ENCODE measurements at regions not wholly inside any gene's neighbourhood (a gene's known extent, or its start where the extent isn't known, plus 50 kb on each side); places are given as distances from the start of the nearest gene placed in this dataset.
A peak's percentile ranks its signal among the peaks of the same experiment; 100 is the strongest.
"Not testable (repeated sequence)": the region's sequence is repeated elsewhere in the genome, so short reads cannot be mapped to it uniquely, and the experiment has no call there.

GRCh38 chr20:5674176-5674660 lies 63.4 kb upstream of the GPCPD1 start:
- intact Hi-C loops (cut with micrococcal nuclease), result loop anchor here (1.0 kb wide), 4 partner anchors 40 to 170 kb away; no protein-coding TSS in a partner anchor
- no peak overlapping the region for H3K4me3 Mint-ChIP-seq
- no peak for DNase-seq (ENCODE audit: low spot score)

DNA sequence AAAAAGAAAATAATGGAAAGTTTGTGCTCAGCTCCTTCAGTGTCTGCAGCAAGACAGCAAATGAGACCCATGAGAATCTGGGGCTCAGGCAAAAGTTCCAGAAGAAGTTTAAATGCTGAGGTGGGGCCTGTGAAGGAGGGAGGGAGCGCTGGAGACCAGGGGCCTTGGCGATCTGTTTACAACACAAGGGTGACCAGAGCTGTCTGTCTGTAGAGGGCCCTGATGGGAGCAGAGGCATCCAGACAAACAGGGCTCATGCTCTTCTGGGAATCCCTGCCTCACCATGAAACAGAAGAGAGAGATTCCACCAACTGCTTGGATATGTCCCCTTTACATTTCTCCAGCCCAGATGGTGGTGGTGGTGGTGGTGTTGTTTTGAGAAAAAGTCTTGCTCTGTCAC lies 60.1 kb upstream of the GPCPD1 start:
- H3K4me3 Mint-ChIP-seq, result no peak overlapping the region
- no peaks in the 10 kb centered on the region for H3K9me3 Mint-ChIP-seq
- peaks cover 7% of the 10 kb centered on the region for H3K4me1 Mint-ChIP-seq (ENCODE audit: low read depth)
- intact Hi-C loops (cut with micrococcal nuclease), result no loop called here
- no peaks in the 10 kb centered on the region for H3K36me3 Mint-ChIP-seq (ENCODE audit: low read depth)
- no peak for DNase-seq (ENCODE audit: low spot score)
- H3K27ac Mint-ChIP-seq, result no peak overlapping the region
- peaks cover 1% of the 10 kb centered on the region for H3K27me3 Mint-ChIP-seq (ENCODE audit: insufficient read depth)

More at GRCh38 chr20:5674176-5674660, 63.4 kb upstream of the GPCPD1 start:
- H3K27ac Mint-ChIP-seq, result peak overlapping the region; percentile 5
- H3K9me3 Mint-ChIP-seq, result no peaks in the 10 kb centered on the region
- peaks cover under 1% of the 10 kb centered on the region for H3K27me3 Mint-ChIP-seq (ENCODE audit: insufficient read depth)
- H3K36me3 Mint-ChIP-seq (ENCODE audit: low read depth), result no peaks in the 10 kb centered on the region
- H3K4me1 Mint-ChIP-seq (ENCODE audit: low read depth), result peaks cover 7% of the 10 kb centered on the region

DNA sequence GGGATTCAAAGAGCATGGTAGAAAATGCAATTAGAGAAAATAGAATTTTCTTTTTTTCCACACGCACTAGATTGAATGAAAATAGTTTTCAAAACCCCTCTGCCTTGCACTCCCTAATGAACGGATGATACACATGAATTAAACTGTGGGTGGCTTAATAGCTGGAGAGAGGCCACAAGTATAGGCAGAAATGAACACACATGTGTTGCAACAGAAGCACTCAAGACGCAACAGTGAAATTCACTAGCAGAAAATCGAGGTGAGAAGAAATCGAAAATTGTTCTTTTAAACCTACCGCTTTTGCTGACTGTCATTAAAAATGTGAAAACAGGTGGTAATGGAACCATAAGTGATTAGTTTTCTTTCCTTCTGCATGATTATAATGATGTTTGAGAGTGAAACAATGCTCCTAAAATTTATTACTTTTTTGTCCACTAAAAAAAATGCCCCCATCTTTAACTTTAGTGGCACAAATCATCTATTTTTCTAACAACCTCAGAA lies 59.3 kb upstream of the GPCPD1 start:
- Mint-ChIP-seq H3K4me3 (no peak overlapping the region), H3K4me1 (ENCODE audit: low read depth) (peaks cover 7% of the 10 kb centered on the region)
- intact Hi-C loops (cut with micrococcal nuclease), result no loop called here

DNA sequence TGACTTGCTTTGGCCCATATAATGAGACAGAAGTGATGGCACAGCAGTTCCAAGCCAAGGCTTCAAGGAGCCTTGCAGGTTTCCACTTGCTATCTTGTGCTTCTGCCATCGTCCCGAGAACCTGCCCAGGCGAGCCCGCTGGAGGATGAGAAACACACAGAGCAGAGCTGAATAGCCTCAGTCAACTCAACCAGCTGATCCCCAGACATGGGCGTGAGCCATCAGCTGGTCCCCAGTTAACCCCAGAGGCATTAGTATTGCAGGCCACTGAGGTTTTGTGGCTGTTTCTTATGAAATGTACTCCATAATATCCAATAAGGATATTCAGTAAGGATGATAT lies 57.7 kb upstream of the GPCPD1 start:
- intact Hi-C loops (cut with micrococcal nuclease), result no loop called here
- Mint-ChIP-seq H3K4me3 (no peak overlapping the region), H3K27ac (no peak overlapping the region), H3K27me3 (ENCODE audit: insufficient read depth) (peaks cover 1% of the 10 kb centered on the region), H3K36me3 (ENCODE audit: low read depth) (no peaks in the 10 kb centered on the region), H3K4me1 (ENCODE audit: low read depth) (no peaks in the 10 kb centered on the region), H3K9me3 (no peaks in the 10 kb centered on the region)
- no peak for DNase-seq (ENCODE audit: low spot score)

More for the DNA sequence above, 59.3 kb upstream of the GPCPD1 start:
- Mint-ChIP-seq H3K9me3 (no peaks in the 10 kb centered on the region), H3K27ac (no peak overlapping the region), H3K27me3 (ENCODE audit: insufficient read depth) (peaks cover 1% of the 10 kb centered on the region), H3K36me3 (ENCODE audit: low read depth) (no peaks in the 10 kb centered on the region)
- no peak for DNase-seq (ENCODE audit: low spot score)

DNA sequence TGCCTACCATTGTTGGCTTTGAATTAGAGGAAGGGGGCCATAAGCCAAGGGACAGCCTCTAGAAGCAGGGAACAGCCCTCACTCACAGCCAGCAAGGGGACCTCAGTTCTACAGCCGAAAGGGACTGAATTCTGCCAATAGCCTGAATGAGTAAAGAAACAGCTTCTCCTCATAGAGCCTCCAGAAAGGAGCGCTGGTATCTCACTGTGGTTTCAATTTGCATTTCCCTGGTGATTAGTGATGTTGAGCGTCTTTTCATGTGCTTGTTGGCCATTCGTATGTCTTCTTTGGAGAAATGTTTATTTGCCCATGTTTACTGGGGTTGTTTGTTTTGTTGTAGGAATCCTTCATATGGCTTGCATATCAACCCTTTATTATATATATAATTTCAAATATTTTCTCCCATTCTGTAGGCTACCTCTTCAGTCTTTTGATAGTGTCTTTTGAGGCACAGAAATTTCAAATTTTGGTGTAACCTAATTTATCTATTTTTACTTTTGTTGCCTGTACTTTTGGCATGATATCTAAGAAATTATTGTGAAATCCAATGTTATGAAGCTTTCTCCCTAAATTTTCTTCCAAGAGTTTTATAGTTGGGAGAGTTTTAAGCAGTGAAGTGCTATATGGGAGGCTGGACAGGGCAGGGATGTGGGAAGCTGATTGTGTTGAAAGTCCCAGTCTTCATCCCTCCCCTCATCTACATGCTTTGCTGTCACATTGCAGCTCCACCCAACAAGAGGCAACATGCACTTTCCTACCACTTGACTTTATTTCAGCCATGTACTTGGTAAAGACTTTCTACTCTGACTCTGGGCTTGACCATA lies 57.1 kb upstream of the GPCPD1 start:
- Mint-ChIP-seq H3K4me1 (ENCODE audit: low read depth) (no peaks in the 10 kb centered on the region), H3K4me3 (no peak overlapping the region), H3K36me3 (ENCODE audit: low read depth) (no peaks in the 10 kb centered on the region), H3K27me3 (ENCODE audit: insufficient read depth) (peaks cover 1% of the 10 kb centered on the region), H3K27ac (no peak overlapping the region), H3K9me3 (no peaks in the 10 kb centered on the region)
- intact Hi-C loops (cut with micrococcal nuclease), result no loop called here
- no peak for DNase-seq (ENCODE audit: low spot score)

GRCh38 chr20:5665417-5665816 lies 54.6 kb upstream of the GPCPD1 start:
- intact Hi-C loops (cut with micrococcal nuclease), result no loop called here
- no peak for DNase-seq (ENCODE audit: low spot score)
- H3K4me3 Mint-ChIP-seq, result no peak overlapping the region
- no peak overlapping the region for H3K27ac Mint-ChIP-seq
- peaks cover 1% of the 10 kb centered on the region for H3K27me3 Mint-ChIP-seq (ENCODE audit: insufficient read depth)
- no peaks in the 10 kb centered on the region for H3K4me1 Mint-ChIP-seq (ENCODE audit: low read depth)
- no peaks in the 10 kb centered on the region for H3K9me3 Mint-ChIP-seq
- H3K36me3 Mint-ChIP-seq (ENCODE audit: low read depth), result no peaks in the 10 kb centered on the region

- Mint-ChIP-seq H3K9me3 (no peaks in the 10 kb centered on the region), H3K27me3 (ENCODE audit: insufficient read depth) (no peaks in the 10 kb centered on the region), H3K4me1 (ENCODE audit: low read depth) (peaks cover 8% of the 10 kb centered on the region), H3K27ac (no peak overlapping the region), H3K36me3 (ENCODE audit: low read depth) (no peaks in the 10 kb centered on the region), H3K4me3 (no peak overlapping the region)
- intact Hi-C loops (cut with micrococcal nuclease), result no loop called here
- DNase-seq (ENCODE audit: low spot score), result no peak
These were observed 52.6 kb upstream of the GPCPD1 start for GRCh38 chr20:5663396-5663795.

DNA sequence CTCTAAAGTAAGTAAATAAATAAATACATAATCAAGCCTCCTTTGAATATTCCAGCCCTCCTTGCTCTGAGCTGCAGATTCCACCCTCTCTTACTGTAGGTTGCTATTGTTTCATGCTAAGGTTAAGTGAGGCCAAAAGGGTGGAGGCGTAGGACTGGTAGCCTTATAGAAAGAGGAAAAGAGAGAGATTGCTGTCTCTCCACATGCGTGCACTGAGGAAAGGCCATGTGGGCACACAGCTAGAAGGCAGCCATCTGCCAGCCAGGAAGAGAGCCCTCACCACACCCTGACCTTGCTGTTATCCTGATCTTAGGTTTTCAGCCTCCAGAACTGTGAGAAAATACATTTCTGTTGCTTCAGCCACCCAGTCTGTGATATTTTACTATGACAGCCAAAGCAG lies 52.0 kb upstream of the GPCPD1 start:
- Mint-ChIP-seq H3K27ac (no peak overlapping the region), H3K9me3 (no peaks in the 10 kb centered on the region), H3K27me3 (ENCODE audit: insufficient read depth) (no peaks in the 10 kb centered on the region), H3K4me1 (ENCODE audit: low read depth) (peaks cover 8% of the 10 kb centered on the region), H3K4me3 (no peak overlapping the region), H3K36me3 (ENCODE audit: low read depth) (no peaks in the 10 kb centered on the region)
- intact Hi-C loops (cut with micrococcal nuclease), result no loop called here
- no peak for DNase-seq (ENCODE audit: low spot score)

DNA sequence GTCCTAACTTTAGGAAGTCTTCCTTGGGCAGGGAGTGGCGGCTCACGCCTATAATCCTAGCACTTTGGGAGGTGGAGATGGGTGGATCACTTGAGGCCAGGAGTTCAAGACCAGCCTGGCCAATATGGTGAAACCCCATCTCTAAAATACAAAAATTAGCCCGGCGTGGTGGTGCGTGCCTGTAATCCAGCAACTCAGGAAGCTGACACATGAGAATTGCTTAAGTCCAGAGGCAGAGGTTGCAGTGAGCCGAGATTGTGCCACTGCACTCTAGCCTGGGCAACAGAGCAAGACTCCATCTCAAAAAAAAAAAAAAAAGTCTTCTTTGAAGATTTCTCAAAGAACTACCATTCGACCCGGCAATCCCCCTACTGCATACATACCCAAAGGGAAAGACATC lies 50.0 kb upstream of the GPCPD1 start:
- H3K36me3 Mint-ChIP-seq (ENCODE audit: low read depth); H3K4me3 Mint-ChIP-seq; H3K27ac Mint-ChIP-seq; DNase-seq (ENCODE audit: low spot score); intact Hi-C loops (cut with micrococcal nuclease); H3K9me3 Mint-ChIP-seq; H3K27me3 Mint-ChIP-seq (ENCODE audit: insufficient read depth); H3K4me1 Mint-ChIP-seq (ENCODE audit: low read depth): not testable (repeated sequence)

Data from activated T-helper 1 cell treated with anti-CD3 and anti-CD28 coated beads, Interleukin-12 subunit alpha, Interleukin-12 subunit beta, Interleukin-2, Interleukin-4 antibody, amounts not matched to agents 30 ng/mL and 10 ng/mL and 1 ng/mL, durations not matched to agents 14 hours and 24 hours and 36 hours (primary cell).